COLO829 (cell line): ENCODE measurements at regions not wholly inside any gene's neighbourhood (a gene's known extent, or its start where the extent isn't known, plus 50 kb on each side); places are given as distances from the start of the nearest gene placed in this dataset.

Experiments
- DNase-seq: peaks from one replicate; pipeline ENCODE4 v3.0.0; 2012; ENCODE audit warnings: low spot score

- DNase-seq, result no peak
These were observed 166.9 kb upstream of the CCND2 start for GRCh38 chr12:4106621-4107020.

GRCh38 chr12:4104722-4105244, 168.8 kb upstream of the CCND2 start:
- no peak for DNase-seq

GRCh38 chr12:4099276-4099675, 174.3 kb upstream of the CCND2 start:
- DNase-seq, result no peak

- no peak for DNase-seq
These were observed 182.4 kb upstream of the CCND2 start for GRCh38 chr12:4091016-4091743.

- no peak for DNase-seq
These were observed 183.6 kb upstream of the CCND2 start for GRCh38 chr12:4089956-4090355.

GRCh38 chr12:4089121-4089606, 184.4 kb upstream of the CCND2 start:
- no peak for DNase-seq

GRCh38 chr12:4088451-4088850, 185.1 kb upstream of the CCND2 start:
- DNase-seq, result no peak

- DNase-seq, result no peak
These were observed 187.1 kb upstream of the CCND2 start for GRCh38 chr12:4086481-4086880.

GRCh38 chr12:4084573-4084972, 189.0 kb upstream of the CCND2 start:
- no peak for DNase-seq

GRCh38 chr12:4082809-4083403, 190.7 kb upstream of the CCND2 start:
- no peak for DNase-seq

- DNase-seq, result no peak
These were observed 193.3 kb upstream of the CCND2 start for GRCh38 chr12:4080213-4080612.

GRCh38 chr12:4074129-4074528, 199.4 kb upstream of the CCND2 start:
- DNase-seq, result no peak

GRCh38 chr12:4069670-4070010, 196.4 kb upstream of the PARP11 start:
- DNase-seq, result no peak

GRCh38 chr12:4068981-4069669, 195.9 kb upstream of the PARP11 start:
- no peak for DNase-seq

- no peak for DNase-seq
These were observed 190.8 kb upstream of the PARP11 start for GRCh38 chr12:4064008-4064407.

GRCh38 chr12:4059898-4060568, 186.8 kb upstream of the PARP11 start:
- DNase-seq, result no peak

- DNase-seq, result no peak
These were observed 184.0 kb upstream of the PARP11 start for GRCh38 chr12:4056910-4057845.

- no peak for DNase-seq
These were observed 181.4 kb upstream of the PARP11 start for GRCh38 chr12:4054630-4055029.

GRCh38 chr12:4052691-4053090, 179.5 kb upstream of the PARP11 start:
- DNase-seq, result no peak

- no peak for DNase-seq
These were observed 178.4 kb upstream of the PARP11 start for GRCh38 chr12:4051596-4051995.

GRCh38 chr12:4050340-4050739, 177.1 kb upstream of the PARP11 start:
- DNase-seq, result no peak
